BJ (cell line): ENCODE measurements at regions not wholly inside any gene's neighbourhood (a gene's known extent, or its start where the extent isn't known, plus 50 kb on each side); places are given as distances from the start of the nearest gene placed in this dataset.
"Not testable (repeated sequence)": the region's sequence is repeated elsewhere in the genome, so short reads cannot be mapped to it uniquely, and the experiment has no call there.

Experiments used
- CTCF ChIA-PET: fragments of 350-600 bp; formaldehyde crosslinking; extraction: SDS; loops from one replicate; lab custom pipeline; 2021; ENCODE audit warnings: antibody characterized with exemption, inconsistent platforms; lab: Yijun Ruan, JAX
- POLR2A ChIA-PET: fragments of 300-600 bp; sonication (Branson Sonifier 250); formaldehyde crosslinking; extraction: SDS; loops from one replicate; lab custom pipeline; 2021; ENCODE audit warnings: antibody characterized with exemption; lab: Charles Lee
- DNase-seq: peaks from one replicate; pipeline ENCODE4 v3.0.0-alpha.2; 2011; ENCODE audit warnings: low read depth
- H3K27me3 ChIP-seq: 2 replicates; pipeline ENCODE4 v1.6.0; 2011; ENCODE audit warnings: low read length; ENCODE audit not compliant: control insufficient read depth, insufficient read depth
- H3K36me3 ChIP-seq: 2 replicates; pipeline ENCODE4 v1.5.1; 2011; ENCODE audit warnings: low read length; ENCODE audit not compliant: control insufficient read depth, insufficient read depth
- H3K4me3 ChIP-seq: 2 replicates; pipeline ENCODE4 v1.5.1; 2011; ENCODE audit warnings: low read depth, mild to moderate bottlenecking, control low read depth, low read length
- CTCF ChIP-seq: IDR thresholded peaks from 2 replicates; pipeline ENCODE4 v1.5.1; 2011; ENCODE audit warnings: low read depth, mild to moderate bottlenecking, control low read depth, inconsistent platforms, low read length, moderate library complexity; ENCODE audit not compliant: insufficient read depth

- POLR2A ChIA-PET, result no interaction called here
- DNase-seq, result no peak
- no peak for TF ChIP-seq CTCF
- no peaks in the 10 kb centered on the region for H3K36me3 ChIP-seq
- no peaks in the 10 kb centered on the region for H3K27me3 ChIP-seq
- CTCF ChIA-PET, result no interaction called here
- no peak overlapping the region for H3K4me3 ChIP-seq
Observed at GRCh38 chr1:199087144-199087543, 448.3 kb downstream of the PTPRC start.

GRCh38 chr1:199089393-199090122 is 450.7 kb downstream of the PTPRC start:
- POLR2A ChIA-PET, result no interaction called here
- H3K27me3 ChIP-seq, result no peaks in the 10 kb centered on the region
- H3K4me3 ChIP-seq, result no peak overlapping the region
- DNase-seq, result no peak
- H3K36me3 ChIP-seq, result no peaks in the 10 kb centered on the region
- TF ChIP-seq CTCF, result no peak
- CTCF ChIA-PET, result no interaction called here

GRCh38 chr1:199095628-199096027 is 456.8 kb downstream of the PTPRC start:
- CTCF ChIA-PET, POLR2A ChIA-PET, H3K4me3 ChIP-seq, DNase-seq, H3K36me3 ChIP-seq, H3K27me3 ChIP-seq: not testable (repeated sequence)

- TF ChIP-seq CTCF, result no peak
- ChIA-PET CTCF (interaction anchor here (0.5 kb wide), 1 partner anchor 339 kb away, joined by 4 read pairs; no protein-coding TSS in a partner anchor), POLR2A (no interaction called here)
- H3K4me3 ChIP-seq, result no peak overlapping the region
- H3K36me3 ChIP-seq, result no peaks in the 10 kb centered on the region
- DNase-seq, result no peak
- no peaks in the 10 kb centered on the region for H3K27me3 ChIP-seq
Observed at GRCh38 chr1:199096591-199096990, 457.8 kb downstream of the PTPRC start.

- CTCF ChIA-PET, result interaction anchor here (1.1 kb wide), 1 partner anchor 15 kb away, joined by 3 read pairs; no protein-coding TSS in a partner anchor
- Histone ChIP-seq H3K27me3 (no peaks in the 10 kb centered on the region), H3K4me3 (no peak overlapping the region), H3K36me3 (no peaks in the 10 kb centered on the region)
- DNase-seq, result no peak
- no peak for TF ChIP-seq CTCF
- POLR2A ChIA-PET, result no interaction called here
Observed at GRCh38 chr1:199098468-199098867, 459.6 kb downstream of the PTPRC start.

- H3K4me3 ChIP-seq, result no peak overlapping the region
- ChIA-PET CTCF (no interaction called here), POLR2A (no interaction called here)
- no peaks in the 10 kb centered on the region for H3K27me3 ChIP-seq
- H3K36me3 ChIP-seq, result no peaks in the 10 kb centered on the region
- TF ChIP-seq CTCF, result no peak
- DNase-seq, result no peak
Observed at GRCh38 chr1:199101139-199101538, 462.3 kb downstream of the PTPRC start.
